ENCODE measurements at regions not wholly inside any gene's neighbourhood (a gene's known extent, or its start where the extent isn't known, plus 50 kb on each side); places are given as distances from the start of the nearest gene placed in this dataset.
A peak's percentile ranks its signal among the peaks of the same experiment; 100 is the strongest.

DNA sequence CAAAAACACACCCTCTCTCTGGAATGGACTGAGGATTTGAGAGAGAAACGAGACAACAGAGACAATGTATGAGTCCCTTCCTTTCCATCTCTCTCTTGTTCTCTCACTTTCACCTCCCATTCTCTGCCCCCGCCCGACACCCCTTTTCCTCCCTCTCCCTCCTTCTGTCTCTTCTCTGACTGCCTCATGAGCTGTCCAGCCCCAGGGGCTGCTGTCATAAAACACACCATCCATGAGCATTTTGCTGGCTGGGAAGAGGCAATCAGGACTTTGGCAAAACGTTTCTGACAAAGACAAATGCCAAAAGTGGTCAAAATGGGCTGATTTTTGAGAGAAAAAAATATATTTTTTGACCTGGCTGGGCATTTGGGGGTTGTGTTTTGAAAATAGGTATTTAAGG lies 377.2 kb downstream of the EN1 start:
- no peak overlapping the region for H3K56ac ChIP-seq (ENCODE audit: low read length)
- no peak overlapping the region for H3K27ac ChIP-seq (ENCODE audit: low read depth, low read length)
- no peak overlapping the region for H3K23ac ChIP-seq (ENCODE audit: low read length)
- no peak overlapping the region for H2AK5ac ChIP-seq (ENCODE audit: low read length)
- no peak overlapping the region for H2BK5ac ChIP-seq (ENCODE audit: low read length)
- no CpG with 5 or more reads among the region's 4 CpGs for WGBS (ENCODE audit: extremely low coverage, insufficient coverage, low lambda C conversion rate)
- H3K79me2 ChIP-seq (ENCODE audit: control insufficient read depth, insufficient read depth, low read length), result no peaks in the 10 kb centered on the region
- no peak overlapping the region for H2BK15ac ChIP-seq (replicated peaks; ENCODE audit: low read depth)
- DNase-seq, result no peak
- H3K27me3 ChIP-seq (ENCODE audit: insufficient read depth, low read length, poor library complexity), result no peaks in the 10 kb centered on the region
- H3K4ac ChIP-seq (ENCODE audit: low read depth, low read length), result no peak overlapping the region
- H3K4me1 ChIP-seq (ENCODE audit: control insufficient read depth, low read depth, low read length), result peaks cover 13% of the 10 kb centered on the region
- H4K8ac ChIP-seq (ENCODE audit: low read depth, low read length), result no peak overlapping the region
- no peaks in the 10 kb centered on the region for H3K79me1 ChIP-seq (ENCODE audit: low read length)
- H4K5ac ChIP-seq (ENCODE audit: low read length), result no peak overlapping the region
- no peak overlapping the region for H3K4me2 ChIP-seq (ENCODE audit: low read length)
- H3K4me3 ChIP-seq (ENCODE audit: low read length), result no peak overlapping the region
- H3K18ac ChIP-seq (ENCODE audit: low read length), result no peak overlapping the region
- no peak overlapping the region for H3K9ac ChIP-seq (ENCODE audit: low read length)
- no peaks in the 10 kb centered on the region for H3K36me3 ChIP-seq (ENCODE audit: control insufficient read depth, insufficient read depth, low read length)
- H2BK120ac ChIP-seq (ENCODE audit: low read depth, low read length), result no peak overlapping the region

DNA sequence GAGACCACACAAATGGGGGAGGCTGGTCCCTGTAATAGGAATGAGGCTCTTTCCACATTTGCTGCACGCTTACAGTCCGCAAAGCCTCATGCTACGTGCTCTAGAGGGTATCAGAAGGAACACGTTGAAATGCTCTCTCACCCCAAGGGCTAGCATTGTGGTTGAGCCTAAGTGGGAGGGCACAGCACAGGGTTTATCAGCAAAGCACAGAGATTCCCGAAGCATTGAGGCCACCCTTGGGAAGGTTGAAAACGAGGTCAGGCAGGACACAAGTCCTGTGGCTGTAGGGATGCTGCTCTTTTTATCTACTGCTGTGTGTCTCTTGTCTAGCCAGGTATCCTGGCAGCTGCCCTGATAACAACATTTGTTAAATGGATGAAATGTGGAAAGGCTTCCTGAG lies 378.3 kb downstream of the EN1 start:
- H3K36me3 ChIP-seq (ENCODE audit: control insufficient read depth, insufficient read depth, low read length), result no peaks in the 10 kb centered on the region
- H2BK120ac ChIP-seq (ENCODE audit: low read depth, low read length), result no peak overlapping the region
- no peaks in the 10 kb centered on the region for H3K79me2 ChIP-seq (ENCODE audit: control insufficient read depth, insufficient read depth, low read length)
- no peak overlapping the region for H2BK15ac ChIP-seq (replicated peaks; ENCODE audit: low read depth)
- no peak overlapping the region for H2AK5ac ChIP-seq (ENCODE audit: low read length)
- H3K79me1 ChIP-seq (ENCODE audit: low read length), result no peaks in the 10 kb centered on the region
- H3K27me3 ChIP-seq (ENCODE audit: insufficient read depth, low read length, poor library complexity), result no peaks in the 10 kb centered on the region
- H3K23ac ChIP-seq (ENCODE audit: low read length), result no peak overlapping the region
- no peak overlapping the region for H3K56ac ChIP-seq (ENCODE audit: low read length)
- no peak overlapping the region for H3K27ac ChIP-seq (ENCODE audit: low read depth, low read length)
- H3K4ac ChIP-seq (ENCODE audit: low read depth, low read length), result no peak overlapping the region
- no peak overlapping the region for H4K5ac ChIP-seq (ENCODE audit: low read length)
- H3K18ac ChIP-seq (ENCODE audit: low read length), result no peak overlapping the region
- no peak overlapping the region for H3K4me3 ChIP-seq (ENCODE audit: low read length)
- H3K4me2 ChIP-seq (ENCODE audit: low read length), result no peak overlapping the region
- DNase-seq, result peak; percentile 54
- no peak overlapping the region for H4K8ac ChIP-seq (ENCODE audit: low read depth, low read length)
- peaks cover 7% of the 10 kb centered on the region for H3K4me1 ChIP-seq (ENCODE audit: control insufficient read depth, low read depth, low read length)
- no CpG with 5 or more reads among the region's 6 CpGs for WGBS (ENCODE audit: extremely low coverage, insufficient coverage, low lambda C conversion rate)
- no peak overlapping the region for H3K9ac ChIP-seq (ENCODE audit: low read length)
- no peak overlapping the region for H2BK5ac ChIP-seq (ENCODE audit: low read length)

DNA sequence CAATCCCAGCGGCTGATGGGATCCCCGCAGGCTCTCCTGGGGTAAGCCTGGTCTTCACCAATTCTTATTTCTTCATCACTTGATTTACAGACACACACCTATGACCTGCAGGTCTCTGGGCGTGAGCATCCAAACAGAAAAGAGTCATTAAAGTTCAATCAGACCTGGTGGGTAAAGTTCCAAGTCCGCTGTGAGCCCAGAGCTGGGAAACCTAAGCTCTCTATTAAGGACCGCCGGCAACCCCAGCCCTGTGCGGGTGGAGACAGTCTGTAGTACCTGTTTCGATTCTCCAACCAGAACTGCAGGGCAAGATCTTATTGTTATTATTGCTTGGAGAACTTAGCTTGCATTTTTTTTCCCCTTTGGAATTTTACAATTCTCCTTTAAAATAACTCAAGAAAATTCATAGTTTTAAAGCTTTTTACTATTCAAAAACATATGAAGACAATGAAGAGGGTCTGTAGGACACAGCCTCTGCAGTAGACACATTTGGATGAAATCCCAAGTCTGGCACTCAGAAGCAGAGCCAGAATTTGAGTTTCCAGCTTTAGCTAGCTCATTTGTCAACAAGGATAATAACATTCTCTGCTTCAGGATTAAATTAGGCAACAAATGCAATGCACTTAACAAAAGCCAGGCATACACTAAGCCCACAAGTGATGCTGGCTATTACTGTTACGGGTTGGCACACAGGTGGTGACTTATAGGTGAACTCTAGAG lies 376.4 kb downstream of the INSIG2 start:
- Histone ChIP-seq H2AK5ac (ENCODE audit: low read length) (no peak overlapping the region), H4K8ac (ENCODE audit: low read depth, low read length) (no peak overlapping the region), H4K5ac (ENCODE audit: low read length) (no peak overlapping the region), H3K56ac (ENCODE audit: low read length) (no peak overlapping the region), H3K4me3 (ENCODE audit: low read length) (no peak overlapping the region), H3K4me2 (ENCODE audit: low read length) (no peak overlapping the region), H3K27me3 (ENCODE audit: insufficient read depth, low read length, poor library complexity) (no peaks in the 10 kb centered on the region), H2BK5ac (ENCODE audit: low read length) (no peak overlapping the region), H3K36me3 (ENCODE audit: control insufficient read depth, insufficient read depth, low read length) (no peaks in the 10 kb centered on the region), H3K27ac (ENCODE audit: low read depth, low read length) (no peak overlapping the region), H3K23ac (ENCODE audit: low read length) (no peak overlapping the region), H2BK15ac (replicated peaks; ENCODE audit: low read depth) (no peak overlapping the region), H3K4me1 (ENCODE audit: control insufficient read depth, low read depth, low read length) (peaks cover 3% of the 10 kb centered on the region), H3K79me1 (ENCODE audit: low read length) (no peaks in the 10 kb centered on the region), H3K18ac (ENCODE audit: low read length) (no peak overlapping the region), H3K9ac (ENCODE audit: low read length) (no peak overlapping the region), H3K4ac (ENCODE audit: low read depth, low read length) (no peak overlapping the region), H2BK120ac (ENCODE audit: low read depth, low read length) (no peak overlapping the region), H3K79me2 (ENCODE audit: control insufficient read depth, insufficient read depth, low read length) (no peaks in the 10 kb centered on the region)
- no peak for DNase-seq
- no CpG with 5 or more reads among the region's 9 CpGs for WGBS (ENCODE audit: extremely low coverage, insufficient coverage, low lambda C conversion rate)

DNA sequence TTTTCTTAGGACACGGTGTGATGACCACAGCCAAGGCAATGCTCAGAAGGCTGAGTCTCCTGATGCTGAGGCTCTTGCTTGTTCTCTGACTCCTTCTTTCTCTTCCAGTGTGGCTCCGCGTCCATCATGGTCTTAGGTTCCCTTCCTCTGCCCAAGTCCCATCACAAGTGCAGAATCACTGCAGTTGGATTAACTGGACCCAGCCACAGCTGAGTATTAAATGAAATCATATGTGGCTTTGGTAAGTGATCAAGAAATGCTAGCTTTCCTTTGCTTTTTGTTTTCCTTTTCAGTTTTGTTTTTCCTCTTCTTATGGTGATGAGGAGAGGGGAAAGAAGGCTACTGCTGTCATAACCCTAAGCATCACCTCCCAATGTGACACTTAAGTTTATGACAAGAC lies 375.8 kb downstream of the INSIG2 start:
- Histone ChIP-seq H3K36me3 (ENCODE audit: control insufficient read depth, insufficient read depth, low read length) (no peaks in the 10 kb centered on the region), H2BK5ac (ENCODE audit: low read length) (no peak overlapping the region), H2AK5ac (ENCODE audit: low read length) (no peak overlapping the region), H3K56ac (ENCODE audit: low read length) (no peak overlapping the region), H3K27ac (ENCODE audit: low read depth, low read length) (no peak overlapping the region), H3K23ac (ENCODE audit: low read length) (no peak overlapping the region), H3K18ac (ENCODE audit: low read length) (no peak overlapping the region), H3K79me2 (ENCODE audit: control insufficient read depth, insufficient read depth, low read length) (no peaks in the 10 kb centered on the region), H3K27me3 (ENCODE audit: insufficient read depth, low read length, poor library complexity) (no peaks in the 10 kb centered on the region), H3K4me2 (ENCODE audit: low read length) (no peak overlapping the region), H2BK120ac (ENCODE audit: low read depth, low read length) (no peak overlapping the region), H3K9ac (ENCODE audit: low read length) (no peak overlapping the region), H4K5ac (ENCODE audit: low read length) (no peak overlapping the region), H3K4me1 (ENCODE audit: control insufficient read depth, low read depth, low read length) (peaks cover 3% of the 10 kb centered on the region), H3K79me1 (ENCODE audit: low read length) (no peaks in the 10 kb centered on the region), H4K8ac (ENCODE audit: low read depth, low read length) (no peak overlapping the region), H2BK15ac (replicated peaks; ENCODE audit: low read depth) (no peak overlapping the region), H3K4ac (ENCODE audit: low read depth, low read length) (no peak overlapping the region), H3K4me3 (ENCODE audit: low read length) (no peak overlapping the region)
- no peak for DNase-seq
- WGBS (ENCODE audit: extremely low coverage, insufficient coverage, low lambda C conversion rate), result no CpG with 5 or more reads among the region's 3 CpGs

DNA sequence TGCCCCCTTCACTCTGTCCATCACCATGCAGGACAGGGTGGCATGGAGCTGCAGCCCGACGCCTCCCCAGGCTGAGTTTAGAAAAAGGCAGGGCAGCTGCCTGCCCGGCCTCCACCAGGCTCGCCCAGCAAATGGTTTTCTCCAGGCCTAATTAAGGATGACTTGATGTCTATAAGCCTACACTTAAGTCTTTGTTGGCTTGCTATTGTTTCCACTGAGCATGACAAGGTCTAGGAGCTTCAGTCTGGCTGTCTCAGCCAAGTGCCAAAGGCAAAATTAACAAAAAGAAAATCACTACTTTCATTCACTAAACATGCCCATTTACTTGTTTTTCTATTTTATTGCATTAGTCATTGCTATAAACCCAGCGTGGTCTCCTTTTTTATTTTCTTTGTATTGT lies 372.2 kb downstream of the INSIG2 start:
- Histone ChIP-seq H3K23ac (ENCODE audit: low read length) (no peak overlapping the region), H3K18ac (ENCODE audit: low read length) (no peak overlapping the region), H3K27ac (ENCODE audit: low read depth, low read length) (no peak overlapping the region), H2BK5ac (ENCODE audit: low read length) (no peak overlapping the region), H2BK15ac (replicated peaks; ENCODE audit: low read depth) (no peak overlapping the region), H3K79me1 (ENCODE audit: low read length) (no peaks in the 10 kb centered on the region), H2AK5ac (ENCODE audit: low read length) (no peak overlapping the region), H3K4me2 (ENCODE audit: low read length) (no peak overlapping the region), H3K79me2 (ENCODE audit: control insufficient read depth, insufficient read depth, low read length) (no peaks in the 10 kb centered on the region), H4K8ac (ENCODE audit: low read depth, low read length) (no peak overlapping the region), H2BK120ac (ENCODE audit: low read depth, low read length) (no peak overlapping the region), H3K9ac (ENCODE audit: low read length) (no peak overlapping the region), H3K4me1 (ENCODE audit: control insufficient read depth, low read depth, low read length) (no peaks in the 10 kb centered on the region), H4K5ac (ENCODE audit: low read length) (no peak overlapping the region), H3K27me3 (ENCODE audit: insufficient read depth, low read length, poor library complexity) (no peaks in the 10 kb centered on the region), H3K36me3 (ENCODE audit: control insufficient read depth, insufficient read depth, low read length) (no peaks in the 10 kb centered on the region), H3K4ac (ENCODE audit: low read depth, low read length) (no peak overlapping the region), H3K56ac (ENCODE audit: low read length) (no peak overlapping the region), H3K4me3 (ENCODE audit: low read length) (no peak overlapping the region)
- DNase-seq, result no peak
- no CpG with 5 or more reads among the region's 5 CpGs for WGBS (ENCODE audit: extremely low coverage, insufficient coverage, low lambda C conversion rate)

DNA sequence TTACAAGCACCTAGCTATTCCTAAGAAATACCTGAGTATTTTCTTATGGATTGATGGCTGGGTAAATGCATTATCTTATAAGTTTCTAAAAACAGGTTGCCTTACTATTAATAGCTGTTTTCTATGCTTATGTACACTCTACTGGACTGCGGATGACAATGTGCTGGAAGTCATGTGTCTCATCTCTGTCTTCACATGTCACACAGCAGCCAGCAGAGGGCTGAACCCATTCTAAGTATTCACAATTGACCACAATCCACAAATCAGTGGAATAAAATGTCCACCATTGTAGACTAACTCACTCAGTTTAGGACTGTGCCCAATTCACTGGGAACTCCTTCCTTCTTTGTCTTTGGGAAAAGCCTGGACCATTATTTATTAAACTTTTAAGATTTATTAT lies 371.2 kb downstream of the INSIG2 start:
- DNase-seq, result no peak
- H3K56ac ChIP-seq (ENCODE audit: low read length), result no peak overlapping the region

More for the DNA sequence above, 371.2 kb downstream of the INSIG2 start:
- H3K27me3 ChIP-seq (ENCODE audit: insufficient read depth, low read length, poor library complexity), result no peaks in the 10 kb centered on the region
- no peak overlapping the region for H2BK120ac ChIP-seq (ENCODE audit: low read depth, low read length)
- H3K4me3 ChIP-seq (ENCODE audit: low read length), result no peak overlapping the region
- no peak overlapping the region for H3K27ac ChIP-seq (ENCODE audit: low read depth, low read length)
- no peak overlapping the region for H3K9ac ChIP-seq (ENCODE audit: low read length)
- no peaks in the 10 kb centered on the region for H3K36me3 ChIP-seq (ENCODE audit: control insufficient read depth, insufficient read depth, low read length)
- no peak overlapping the region for H2BK15ac ChIP-seq (replicated peaks; ENCODE audit: low read depth)
- no peaks in the 10 kb centered on the region for H3K4me1 ChIP-seq (ENCODE audit: control insufficient read depth, low read depth, low read length)
- no CpG with 5 or more reads among the region's 1 CpG for WGBS (ENCODE audit: extremely low coverage, insufficient coverage, low lambda C conversion rate)
- H3K4ac ChIP-seq (ENCODE audit: low read depth, low read length), result no peak overlapping the region
- no peak overlapping the region for H3K4me2 ChIP-seq (ENCODE audit: low read length)
- H4K5ac ChIP-seq (ENCODE audit: low read length), result no peak overlapping the region
- H2BK5ac ChIP-seq (ENCODE audit: low read length), result no peak overlapping the region
- no peak overlapping the region for H3K23ac ChIP-seq (ENCODE audit: low read length)
- H2AK5ac ChIP-seq (ENCODE audit: low read length), result no peak overlapping the region
- H3K79me1 ChIP-seq (ENCODE audit: low read length), result no peaks in the 10 kb centered on the region
- H3K18ac ChIP-seq (ENCODE audit: low read length), result no peak overlapping the region
- H4K8ac ChIP-seq (ENCODE audit: low read depth, low read length), result no peak overlapping the region
- no peaks in the 10 kb centered on the region for H3K79me2 ChIP-seq (ENCODE audit: control insufficient read depth, insufficient read depth, low read length)
